ENCODE measurements at regions not wholly inside any gene's neighbourhood (a gene's known extent, or its start where the extent isn't known, plus 50 kb on each side); places are given as distances from the start of the nearest gene placed in this dataset.

DNA sequence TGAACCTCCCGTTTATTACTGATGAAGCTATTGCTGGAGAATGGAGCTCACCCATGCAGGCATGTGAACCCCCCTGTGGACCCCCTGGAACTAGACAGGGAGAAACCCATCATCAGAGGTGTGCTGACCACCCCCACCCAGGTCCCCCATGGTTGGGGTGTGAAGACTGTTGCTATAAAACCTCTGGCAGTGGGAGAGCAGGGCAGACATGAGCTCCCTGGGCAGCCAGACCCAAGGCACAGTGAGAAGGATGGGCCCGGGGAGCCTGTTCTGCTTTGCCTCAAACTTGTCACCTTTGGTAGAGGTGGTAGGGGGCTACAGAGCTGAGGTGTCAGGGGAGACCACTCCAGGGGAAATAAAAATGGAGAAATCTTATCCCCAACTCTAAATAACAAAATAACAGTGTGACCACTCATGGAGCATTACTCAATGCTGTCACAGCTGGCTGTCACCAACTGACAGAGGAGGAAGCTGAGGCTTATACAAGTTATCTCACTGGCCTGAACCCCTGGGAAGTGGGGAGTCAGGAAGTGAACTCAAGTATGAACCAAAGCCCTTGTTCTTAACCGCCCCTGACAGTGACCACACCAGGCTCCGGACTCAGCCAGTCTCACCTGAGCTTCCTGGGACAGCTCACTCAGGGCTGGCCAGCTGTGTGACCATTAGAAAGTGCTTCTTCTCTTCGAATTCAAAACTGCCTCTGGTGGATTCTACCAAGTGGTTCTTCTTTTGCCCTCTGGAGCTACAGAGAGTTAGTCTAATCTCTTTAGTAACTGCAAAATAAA is 698.8 kb downstream of the MATN1 start:
- TF ChIP-seq, protein P1, sequence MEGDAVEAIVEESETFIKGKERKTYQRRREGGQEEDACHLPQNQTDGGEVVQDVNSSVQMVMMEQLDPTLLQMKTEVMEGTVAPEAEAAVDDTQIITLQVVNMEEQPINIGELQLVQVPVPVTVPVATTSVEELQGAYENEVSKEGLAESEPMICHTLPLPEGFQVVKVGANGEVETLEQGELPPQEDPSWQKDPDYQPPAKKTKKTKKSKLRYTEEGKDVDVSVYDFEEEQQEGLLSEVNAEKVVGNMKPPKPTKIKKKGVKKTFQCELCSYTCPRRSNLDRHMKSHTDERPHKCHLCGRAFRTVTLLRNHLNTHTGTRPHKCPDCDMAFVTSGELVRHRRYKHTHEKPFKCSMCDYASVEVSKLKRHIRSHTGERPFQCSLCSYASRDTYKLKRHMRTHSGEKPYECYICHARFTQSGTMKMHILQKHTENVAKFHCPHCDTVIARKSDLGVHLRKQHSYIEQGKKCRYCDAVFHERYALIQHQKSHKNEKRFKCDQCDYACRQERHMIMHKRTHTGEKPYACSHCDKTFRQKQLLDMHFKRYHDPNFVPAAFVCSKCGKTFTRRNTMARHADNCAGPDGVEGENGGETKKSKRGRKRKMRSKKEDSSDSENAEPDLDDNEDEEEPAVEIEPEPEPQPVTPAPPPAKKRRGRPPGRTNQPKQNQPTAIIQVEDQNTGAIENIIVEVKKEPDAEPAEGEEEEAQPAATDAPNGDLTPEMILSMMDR (optimal IDR thresholded peaks at IDR 0.05 in 1 of 3, IDR thresholded peaks at IDR 0.05 in 1 of 3, conservative IDR thresholded peaks at IDR 0.05 in 1 of 3; ENCODE audit: extremely low read depth in 1 of 3, insufficient read depth in 2 of 3, low read length in 3 of 3): no peak
- TF ChIP-seq EZH2 (IDR thresholded peaks at IDR 0.05; ENCODE audit: low read length): no peak

Data from keratinocyte (primary cell).